GM18511 (cell line): ENCODE measurements at regions not wholly inside any gene's neighbourhood (a gene's known extent, or its start where the extent isn't known, plus 50 kb on each side); places are given as distances from the start of the nearest gene placed in this dataset.
"Not testable (repeated sequence)": the region's sequence is repeated elsewhere in the genome, so short reads cannot be mapped to it uniquely, and the experiment has no call there.

Experiments
- ATAC-seq: cut with Tn5 transposase; IDR thresholded peaks from one replicate; pipeline ENCODE4 v1.9.1; 2021; ENCODE audit warnings: mild to moderate bottlenecking, moderate library complexity; ENCODE audit not compliant: unreplicated experiment

DNA sequence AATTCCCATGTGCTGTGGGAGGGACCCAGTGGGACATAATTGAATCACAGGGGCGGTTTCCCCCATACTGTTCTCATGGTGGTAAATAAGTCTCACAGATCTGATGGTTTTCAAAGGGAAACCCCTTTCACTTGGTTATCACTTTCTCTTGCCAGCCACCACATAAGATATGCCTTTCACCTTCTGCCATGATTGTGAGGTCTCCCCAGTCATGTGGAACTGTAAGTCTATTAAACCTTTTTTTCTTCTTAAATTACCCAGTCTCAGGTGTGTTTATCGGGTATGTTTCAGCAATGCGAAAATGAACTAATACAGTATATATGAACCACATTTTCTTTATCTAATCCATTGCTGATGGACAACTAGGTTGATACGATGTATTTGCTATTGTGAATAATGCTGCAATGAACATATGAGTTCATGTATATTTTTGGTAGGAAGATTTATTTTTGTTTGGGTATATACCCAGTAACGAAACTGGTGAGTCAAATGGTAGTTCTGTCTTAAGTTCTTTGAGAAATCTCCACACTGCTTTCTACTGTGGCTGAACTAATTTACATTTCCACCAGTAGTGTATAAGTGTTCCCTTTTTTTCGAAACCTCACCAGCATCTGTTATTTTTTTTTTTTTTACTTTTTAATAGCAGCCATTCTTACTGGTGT, 70.0 kb upstream of the HGF start:
- peak; percentile 82 for ATAC-seq

DNA sequence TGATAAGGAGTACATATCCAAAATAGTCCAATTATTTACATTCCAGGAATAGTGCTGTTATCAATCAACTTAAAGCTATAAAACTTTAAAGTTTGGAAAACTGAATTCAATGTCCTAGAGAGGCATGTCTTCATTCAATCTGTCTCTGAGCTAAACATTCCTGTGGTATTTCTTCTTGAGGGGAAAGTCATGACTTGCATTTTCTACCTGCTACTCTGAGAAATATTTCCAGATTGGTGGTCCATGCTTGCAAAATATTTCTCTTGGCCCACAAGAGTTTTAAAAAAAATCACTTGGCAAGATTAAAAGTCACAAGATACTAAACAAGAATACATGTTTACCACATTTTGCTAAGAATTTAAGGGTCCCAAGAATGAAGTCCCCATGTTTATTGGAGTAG, 63.6 kb upstream of the HGF start:
- ATAC-seq = no peak

GRCh38 chr7:81831883-81832282, 62.0 kb upstream of the HGF start:
- ATAC-seq = no peak

DNA sequence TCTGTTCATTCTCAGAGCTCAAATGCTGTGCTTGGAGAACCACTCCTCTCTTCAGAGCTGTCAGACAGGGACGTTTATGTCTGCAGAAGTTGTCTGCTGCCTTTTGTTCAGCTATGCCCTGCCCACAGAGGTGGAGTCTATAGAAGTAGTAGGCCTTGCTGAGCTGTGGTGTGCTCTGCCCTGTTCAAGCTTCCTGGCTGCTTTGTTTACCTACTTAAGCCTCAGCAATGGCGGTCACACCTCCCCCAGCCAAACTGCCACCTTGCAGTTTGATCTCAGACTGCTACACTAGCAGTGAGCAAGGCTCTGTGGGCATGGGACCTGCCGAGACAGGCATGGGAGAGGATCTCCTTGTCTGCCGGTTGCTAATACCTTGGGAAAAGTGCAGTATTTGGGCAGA, 59.7 kb upstream of the HGF start:
- ATAC-seq = not testable (repeated sequence)

- ATAC-seq = no peak
Measured at GRCh38 chr7:81822811-81823210, 53.0 kb upstream of the HGF start.

DNA sequence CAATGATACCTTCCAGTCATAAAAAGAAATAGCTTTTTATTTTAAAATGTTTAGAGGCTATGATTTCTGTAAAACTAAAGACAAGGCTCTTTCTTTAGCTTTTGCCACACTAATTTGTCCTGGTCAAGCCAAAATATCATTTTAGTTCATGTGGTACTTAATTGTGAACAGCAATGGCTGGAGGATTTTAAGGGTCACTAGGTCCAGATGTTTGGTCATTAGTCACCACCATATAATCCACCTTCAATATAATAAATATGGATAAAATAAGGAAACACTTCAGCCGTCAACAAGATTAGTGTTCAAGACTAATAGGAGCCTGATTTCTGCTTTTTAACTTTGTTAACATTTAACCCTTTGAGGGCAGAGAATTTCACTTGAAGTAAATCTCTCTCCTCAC, 50.0 kb upstream of the HGF start:
- no peak for ATAC-seq
